ENCODE measurements at regions not wholly inside any gene's neighbourhood (a gene's known extent, or its start where the extent isn't known, plus 50 kb on each side); places are given as distances from the start of the nearest gene placed in this dataset.

GRCh38 chr4:151905197-151905596, 144.4 kb upstream of the GATB start:
- no peaks in the 10 kb centered on the region for H3K4me1 Mint-ChIP-seq (ENCODE audit: low read depth, unreplicated experiment)
- peaks cover 14% of the 10 kb centered on the region for H3K9me3 Mint-ChIP-seq (ENCODE audit: unreplicated experiment)
- POLR2A ChIA-PET: no interaction called here
- no peak overlapping the region for H3K4me3 Mint-ChIP-seq (ENCODE audit: unreplicated experiment)
- DNase-seq: no peak
- Histone ChIP-seq H3K9me3 (no peaks in the 10 kb centered on the region), H3K27me3 (replicated peaks; ENCODE audit: control insufficient read depth, insufficient read depth, low read length) (no peaks in the 10 kb centered on the region), H3K36me3 (ENCODE audit: control insufficient read depth, insufficient read depth, low read length) (no peaks in the 10 kb centered on the region), H3K4me3 (ENCODE audit: low read depth, low read length) (no peak overlapping the region), H3K4me1 (no peaks in the 10 kb centered on the region)
- H3K27ac Mint-ChIP-seq (ENCODE audit: unreplicated experiment): no peak overlapping the region
- H3K36me3 Mint-ChIP-seq (ENCODE audit: insufficient read depth, unreplicated experiment): no peaks in the 10 kb centered on the region
- H3K27me3 Mint-ChIP-seq (ENCODE audit: insufficient read depth, unreplicated experiment): no peaks in the 10 kb centered on the region
- BruUV-seq (replicated peaks): no TSS peak
- intact Hi-C loops (cut with micrococcal nuclease; ENCODE audit: unreplicated experiment): no loop called here
- CTCF ChIA-PET: no interaction called here
- TF ChIP-seq CTCF (IDR thresholded peaks at IDR 0.05; ENCODE audit: insufficient read depth in 1 of 2, low read depth in 1 of 2, low read length in 1 of 2, severe bottlenecking in 1 of 2, unreplicated experiment in 1 of 2): no peak

DNA sequence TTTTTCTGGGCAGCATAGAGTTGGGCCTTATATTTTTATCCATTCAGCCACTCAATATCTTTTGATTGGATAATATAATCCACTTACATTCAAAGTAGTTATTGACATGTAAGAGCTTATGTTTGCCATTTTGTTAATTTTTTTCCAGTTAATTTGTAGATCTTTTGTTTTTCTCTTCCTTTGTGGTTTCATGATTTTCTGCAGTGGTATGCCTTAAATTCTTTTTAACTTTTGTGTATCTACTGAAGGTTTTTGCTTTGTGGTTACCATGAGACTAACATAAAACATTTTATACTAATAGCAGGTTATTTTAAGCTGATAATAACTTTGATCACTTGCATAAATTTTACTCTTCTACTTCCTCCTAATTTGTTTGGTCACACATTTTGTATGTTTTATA, 140.8 kb upstream of the GATB start:
- H3K9me3 ChIP-seq: no peaks in the 10 kb centered on the region
- Mint-ChIP-seq H3K27ac (ENCODE audit: unreplicated experiment) (no peak overlapping the region), H3K36me3 (ENCODE audit: insufficient read depth, unreplicated experiment) (no peaks in the 10 kb centered on the region), H3K4me1 (ENCODE audit: low read depth, unreplicated experiment) (no peaks in the 10 kb centered on the region), H3K4me3 (ENCODE audit: unreplicated experiment) (no peak overlapping the region), H3K9me3 (ENCODE audit: unreplicated experiment) (peaks cover 14% of the 10 kb centered on the region), H3K27me3 (ENCODE audit: insufficient read depth, unreplicated experiment) (no peaks in the 10 kb centered on the region)
- H3K4me3 ChIP-seq (ENCODE audit: low read depth, low read length): no peak overlapping the region
- intact Hi-C loops (cut with micrococcal nuclease; ENCODE audit: unreplicated experiment): no loop called here
- DNase-seq: no peak
- ChIA-PET CTCF (no interaction called here), POLR2A (no interaction called here)
- H3K27me3 ChIP-seq (replicated peaks; ENCODE audit: control insufficient read depth, insufficient read depth, low read length): no peaks in the 10 kb centered on the region
- no peak for TF ChIP-seq CTCF (IDR thresholded peaks at IDR 0.05; ENCODE audit: insufficient read depth in 1 of 2, low read depth in 1 of 2, low read length in 1 of 2, severe bottlenecking in 1 of 2, unreplicated experiment in 1 of 2)
- H3K36me3 ChIP-seq (ENCODE audit: control insufficient read depth, insufficient read depth, low read length): no peaks in the 10 kb centered on the region
- no peaks in the 10 kb centered on the region for H3K4me1 ChIP-seq
- BruUV-seq (replicated peaks): no TSS peak

DNA sequence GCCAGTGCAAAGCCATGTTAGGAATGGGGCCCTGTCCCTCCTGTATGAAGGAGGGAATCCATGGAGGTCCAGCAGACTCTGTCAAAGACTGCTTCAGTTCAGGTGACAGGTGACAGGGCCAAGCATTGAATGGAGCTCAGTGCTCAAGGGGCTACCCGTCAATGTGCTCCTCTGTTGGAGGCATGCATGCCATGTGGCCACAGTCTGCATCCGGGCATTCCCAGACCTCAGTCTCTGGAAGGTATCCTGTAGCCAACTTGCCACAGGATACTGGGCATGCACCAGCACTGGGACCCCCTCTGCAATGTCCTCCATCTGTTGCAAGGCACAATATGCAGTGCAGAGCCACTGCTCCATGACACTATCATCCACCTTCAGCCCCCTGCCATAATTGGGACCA, 136.1 kb upstream of the GATB start:
- no peak overlapping the region for H3K4me3 Mint-ChIP-seq (ENCODE audit: unreplicated experiment)
- no peak for TF ChIP-seq CTCF (IDR thresholded peaks at IDR 0.05; ENCODE audit: insufficient read depth in 1 of 2, low read depth in 1 of 2, low read length in 1 of 2, severe bottlenecking in 1 of 2, unreplicated experiment in 1 of 2)
- CTCF ChIA-PET: no interaction called here
- Histone ChIP-seq H3K4me3 (ENCODE audit: low read depth, low read length) (no peak overlapping the region), H3K4me1 (no peaks in the 10 kb centered on the region), H3K36me3 (ENCODE audit: control insufficient read depth, insufficient read depth, low read length) (no peaks in the 10 kb centered on the region), H3K9me3 (no peaks in the 10 kb centered on the region), H3K27me3 (replicated peaks; ENCODE audit: control insufficient read depth, insufficient read depth, low read length) (no peaks in the 10 kb centered on the region)
- no peaks in the 10 kb centered on the region for H3K36me3 Mint-ChIP-seq (ENCODE audit: insufficient read depth, unreplicated experiment)
- no peaks in the 10 kb centered on the region for H3K4me1 Mint-ChIP-seq (ENCODE audit: low read depth, unreplicated experiment)
- peaks cover 3% of the 10 kb centered on the region for H3K27me3 Mint-ChIP-seq (ENCODE audit: insufficient read depth, unreplicated experiment)
- intact Hi-C loops (cut with micrococcal nuclease; ENCODE audit: unreplicated experiment): no loop called here
- H3K27ac Mint-ChIP-seq (ENCODE audit: unreplicated experiment): no peak overlapping the region
- BruUV-seq (replicated peaks): no TSS peak
- DNase-seq: no peak
- POLR2A ChIA-PET: no interaction called here
- H3K9me3 Mint-ChIP-seq (ENCODE audit: unreplicated experiment): no peaks in the 10 kb centered on the region

Measured in Caco-2 (cell line).